ENCODE measurements at regions not wholly inside any gene's neighbourhood (a gene's known extent, or its start where the extent isn't known, plus 50 kb on each side); places are given as distances from the start of the nearest gene placed in this dataset.

DNA sequence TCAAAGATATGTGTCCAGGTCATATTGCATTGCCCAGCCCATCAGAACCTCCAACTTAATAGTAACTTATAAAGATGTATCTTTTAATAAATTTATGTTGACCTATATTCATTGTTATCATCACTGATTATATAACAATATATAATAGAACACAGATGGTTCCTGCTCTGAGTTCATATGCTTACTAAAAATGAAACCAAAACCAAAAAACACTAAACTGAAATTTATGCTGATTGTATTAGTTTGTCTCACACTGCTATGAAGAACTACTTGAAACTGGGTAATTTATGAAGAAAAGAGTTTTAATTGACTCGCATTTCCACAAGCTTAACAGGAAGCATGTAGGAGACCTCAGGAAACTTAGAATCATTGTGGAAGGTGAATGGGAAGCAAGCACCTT, 462.5 kb upstream of the TYRP1 start:
- TF ChIP-seq CTCF (conservative IDR thresholded peaks at IDR 0.05; ENCODE audit: low read length) (no peak), EZH2phosphoT487 (IDR thresholded peaks at IDR 0.05; ENCODE audit: borderline replicate concordance, low read depth, low read length) (no peak)

All from OCI-LY7 (cell line).